ENCODE measurements at regions not wholly inside any gene's neighbourhood (a gene's known extent, or its start where the extent isn't known, plus 50 kb on each side); places are given as distances from the start of the nearest gene placed in this dataset.

DNA sequence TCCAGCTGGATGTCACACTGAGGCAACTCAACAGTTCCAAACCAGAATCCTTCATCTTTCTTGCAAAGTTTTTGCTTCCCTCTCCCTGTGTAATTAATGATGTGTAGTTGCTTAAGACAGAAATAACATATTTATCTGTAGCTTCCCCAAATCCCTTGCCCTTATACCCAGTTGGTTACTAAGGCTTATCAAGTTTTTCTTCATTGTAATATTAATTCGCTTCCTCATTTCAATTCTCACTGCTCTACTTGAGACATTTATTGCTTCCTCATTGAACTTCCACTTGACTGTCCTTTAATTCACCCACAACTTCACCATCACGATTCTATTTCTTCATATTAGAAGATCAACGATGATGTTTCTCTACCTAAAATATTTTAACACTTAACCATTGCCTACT is 386.6 kb upstream of the CPEB2 start:
- TF ChIP-seq CTCF (conservative IDR thresholded peaks at IDR 0.05) (no peak), EZH2 (IDR thresholded peaks at IDR 0.05; ENCODE audit: low read depth) (no peak)
